ENCODE measurements at regions not wholly inside any gene's neighbourhood (a gene's known extent, or its start where the extent isn't known, plus 50 kb on each side); places are given as distances from the start of the nearest gene placed in this dataset.

GRCh38 chr12:24550609-24551008, 398.3 kb downstream of the BCAT1 start:
- Histone ChIP-seq H3K4me1 (no peaks in the 10 kb centered on the region), H3K36me3 (no peaks in the 10 kb centered on the region)
- TF ChIP-seq CTCF (IDR thresholded peaks at IDR 0.05), result no peak

GRCh38 chr12:24546661-24547060, 402.2 kb downstream of the BCAT1 start:
- Histone ChIP-seq H3K27me3 (no peaks in the 10 kb centered on the region), H3K4me3 (no peak overlapping the region), H3K36me3 (no peaks in the 10 kb centered on the region), H3K4me1 (no peaks in the 10 kb centered on the region), H3K27ac (no peak overlapping the region), H3K9me3 (no peaks in the 10 kb centered on the region)
- no peak for TF ChIP-seq CTCF (IDR thresholded peaks at IDR 0.05)
- no peak for DNase-seq (ENCODE audit: low spot score in 2 of 2)
- intact Hi-C loops (cut with DNase I), result no loop called here

More at GRCh38 chr12:24550609-24551008, 398.3 kb downstream of the BCAT1 start:
- Histone ChIP-seq H3K27me3 (no peaks in the 10 kb centered on the region), H3K27ac (no peak overlapping the region), H3K9me3 (no peaks in the 10 kb centered on the region), H3K4me3 (no peak overlapping the region)
- DNase-seq (ENCODE audit: low spot score in 2 of 2), result no peak
- intact Hi-C loops (cut with DNase I), result no loop called here

- H3K27me3 ChIP-seq, result no peaks in the 10 kb centered on the region
- H3K9me3 ChIP-seq, result no peaks in the 10 kb centered on the region
- intact Hi-C loops (cut with DNase I), result no loop called here
- no peak overlapping the region for H3K27ac ChIP-seq
- H3K36me3 ChIP-seq, result no peaks in the 10 kb centered on the region
- no peak for TF ChIP-seq CTCF (IDR thresholded peaks at IDR 0.05)
- no peaks in the 10 kb centered on the region for H3K4me1 ChIP-seq
- DNase-seq (ENCODE audit: low spot score in 2 of 2), result no peak
- no peak overlapping the region for H3K4me3 ChIP-seq
Measured at GRCh38 chr12:24546084-24546483, 402.8 kb downstream of the BCAT1 start.

GRCh38 chr12:24544368-24544767, 404.5 kb downstream of the BCAT1 start:
- no peak for TF ChIP-seq CTCF (IDR thresholded peaks at IDR 0.05)
- intact Hi-C loops (cut with DNase I), result no loop called here

GRCh38 chr12:24541193-24541871, 407.6 kb downstream of the BCAT1 start:
- TF ChIP-seq CTCF (IDR thresholded peaks at IDR 0.05), result no peak
- H3K9me3 ChIP-seq, result no peaks in the 10 kb centered on the region
- H3K27me3 ChIP-seq, result no peaks in the 10 kb centered on the region
- no peak overlapping the region for H3K4me3 ChIP-seq
- no peak for DNase-seq (ENCODE audit: low spot score in 2 of 2)
- no peaks in the 10 kb centered on the region for H3K36me3 ChIP-seq
- no peak overlapping the region for H3K27ac ChIP-seq
- H3K4me1 ChIP-seq, result peaks cover 0 to 14% of the 10 kb centered on the region in 2 donors
- intact Hi-C loops (cut with DNase I), result no loop called here

More at GRCh38 chr12:24544368-24544767, 404.5 kb downstream of the BCAT1 start:
- no peak overlapping the region for H3K4me3 ChIP-seq
- H3K27me3 ChIP-seq, result no peaks in the 10 kb centered on the region
- no peak overlapping the region for H3K27ac ChIP-seq
- H3K4me1 ChIP-seq, result no peaks in the 10 kb centered on the region
- no peaks in the 10 kb centered on the region for H3K9me3 ChIP-seq
- no peak for DNase-seq (ENCODE audit: low spot score in 2 of 2)
- no peaks in the 10 kb centered on the region for H3K36me3 ChIP-seq

Data from ascending aorta (tissue), 2 donors.